ENCODE measurements at regions not wholly inside any gene's neighbourhood (a gene's known extent, or its start where the extent isn't known, plus 50 kb on each side); places are given as distances from the start of the nearest gene placed in this dataset.

DNA sequence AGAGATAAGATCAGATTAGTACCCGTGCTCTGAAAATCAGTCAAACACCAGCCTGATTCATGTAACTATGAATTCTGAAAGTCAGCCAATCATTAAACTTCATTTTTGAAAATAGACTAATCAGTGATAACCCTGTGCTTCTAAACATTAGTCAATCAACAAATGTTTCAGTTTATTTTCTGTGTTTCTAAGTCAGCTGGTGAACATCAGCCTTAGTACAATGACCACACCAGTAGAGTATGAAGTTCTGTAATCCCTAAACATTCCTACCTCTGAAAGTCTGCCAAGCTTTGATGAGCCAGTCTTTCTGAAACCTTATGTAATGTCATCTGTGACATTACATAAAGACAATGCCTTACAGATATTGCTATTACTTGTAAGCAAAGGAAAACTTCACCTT, 807.4 kb upstream of the CRIM1 start:
- no peak for TF ChIP-seq POLR2A (IDR thresholded peaks at IDR 0.05)
- TF ChIP-seq, protein P1, sequence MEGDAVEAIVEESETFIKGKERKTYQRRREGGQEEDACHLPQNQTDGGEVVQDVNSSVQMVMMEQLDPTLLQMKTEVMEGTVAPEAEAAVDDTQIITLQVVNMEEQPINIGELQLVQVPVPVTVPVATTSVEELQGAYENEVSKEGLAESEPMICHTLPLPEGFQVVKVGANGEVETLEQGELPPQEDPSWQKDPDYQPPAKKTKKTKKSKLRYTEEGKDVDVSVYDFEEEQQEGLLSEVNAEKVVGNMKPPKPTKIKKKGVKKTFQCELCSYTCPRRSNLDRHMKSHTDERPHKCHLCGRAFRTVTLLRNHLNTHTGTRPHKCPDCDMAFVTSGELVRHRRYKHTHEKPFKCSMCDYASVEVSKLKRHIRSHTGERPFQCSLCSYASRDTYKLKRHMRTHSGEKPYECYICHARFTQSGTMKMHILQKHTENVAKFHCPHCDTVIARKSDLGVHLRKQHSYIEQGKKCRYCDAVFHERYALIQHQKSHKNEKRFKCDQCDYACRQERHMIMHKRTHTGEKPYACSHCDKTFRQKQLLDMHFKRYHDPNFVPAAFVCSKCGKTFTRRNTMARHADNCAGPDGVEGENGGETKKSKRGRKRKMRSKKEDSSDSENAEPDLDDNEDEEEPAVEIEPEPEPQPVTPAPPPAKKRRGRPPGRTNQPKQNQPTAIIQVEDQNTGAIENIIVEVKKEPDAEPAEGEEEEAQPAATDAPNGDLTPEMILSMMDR (IDR thresholded peaks at IDR 0.05), result no peak

Measured in right lobe of liver (tissue), 4 donors.